ENCODE measurements at regions not wholly inside any gene's neighbourhood (a gene's known extent, or its start where the extent isn't known, plus 50 kb on each side); places are given as distances from the start of the nearest gene placed in this dataset.
"Not testable (repeated sequence)": the region's sequence is repeated elsewhere in the genome, so short reads cannot be mapped to it uniquely, and the experiment has no call there.

- DNase-seq: no peak
Measured at GRCh38 chr11:88061111-88061510, 114.1 kb downstream of the RAB38 start.

DNA sequence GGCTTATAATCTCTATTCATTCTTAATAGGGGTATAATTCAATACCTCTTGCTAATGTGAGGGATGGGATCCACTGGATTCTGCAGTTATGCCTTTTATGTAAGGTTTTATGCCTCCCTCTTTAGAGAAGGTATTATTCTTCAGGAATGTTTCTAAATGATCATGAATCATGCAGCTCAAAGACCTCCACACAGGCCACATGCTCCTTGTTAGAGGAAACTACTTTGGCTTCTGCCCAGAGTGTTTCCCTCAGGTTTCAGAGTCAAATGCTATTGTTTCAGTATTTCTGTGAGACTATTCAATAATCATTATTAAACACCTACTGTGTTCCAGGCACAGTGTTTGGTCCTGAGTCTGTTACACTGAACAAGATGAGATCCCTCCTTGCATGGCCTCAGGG, 115.9 kb downstream of the RAB38 start:
- no peak for DNase-seq

DNA sequence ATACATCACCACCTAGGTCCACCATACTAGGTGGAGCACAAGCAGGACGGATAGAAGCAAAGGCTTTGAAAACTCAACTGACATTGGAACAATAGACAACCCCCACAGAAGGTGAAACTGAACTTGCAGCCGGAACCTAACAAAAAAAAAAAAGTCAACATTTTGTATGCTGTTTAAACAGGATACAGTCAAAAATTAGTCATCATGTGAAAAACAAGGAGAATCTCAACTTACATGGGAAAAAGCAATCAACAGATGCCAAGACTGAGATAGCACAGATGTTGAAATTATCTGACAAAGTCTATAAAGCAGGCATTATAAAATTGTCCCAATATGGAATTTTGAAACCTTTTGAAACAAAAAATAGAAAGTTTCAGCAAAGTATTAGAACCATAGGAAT, 123.8 kb downstream of the RAB38 start:
- no peak for DNase-seq

DNA sequence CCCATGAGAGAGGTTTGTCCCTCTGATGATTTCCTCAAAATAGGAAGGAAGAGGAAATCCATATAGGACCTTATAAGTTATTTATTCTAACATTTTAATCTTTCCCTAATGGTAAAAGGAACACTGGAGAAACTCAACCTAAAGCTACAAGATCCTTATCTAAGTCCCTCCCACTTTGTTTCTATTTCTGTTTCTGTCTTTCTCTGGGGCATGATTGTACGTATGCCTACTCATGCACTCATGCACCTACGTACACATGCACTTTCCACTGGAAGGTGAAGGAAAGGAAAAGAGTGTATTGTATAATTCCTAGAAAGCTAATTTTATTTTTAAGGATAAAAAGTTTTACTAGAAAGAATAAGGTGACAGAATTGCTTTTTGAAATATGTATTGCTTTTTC, 125.0 kb downstream of the RAB38 start:
- DNase-seq: no peak

- DNase-seq: not testable (repeated sequence)
Measured at GRCh38 chr11:88045288-88045687, 130.0 kb downstream of the RAB38 start.

GRCh38 chr11:88044658-88045057, 130.6 kb downstream of the RAB38 start:
- not testable (repeated sequence) for DNase-seq

GRCh38 chr11:88043149-88043548, 132.1 kb downstream of the RAB38 start:
- DNase-seq: no peak

GRCh38 chr11:88042647-88043046, 132.6 kb downstream of the RAB38 start:
- DNase-seq: no peak

DNA sequence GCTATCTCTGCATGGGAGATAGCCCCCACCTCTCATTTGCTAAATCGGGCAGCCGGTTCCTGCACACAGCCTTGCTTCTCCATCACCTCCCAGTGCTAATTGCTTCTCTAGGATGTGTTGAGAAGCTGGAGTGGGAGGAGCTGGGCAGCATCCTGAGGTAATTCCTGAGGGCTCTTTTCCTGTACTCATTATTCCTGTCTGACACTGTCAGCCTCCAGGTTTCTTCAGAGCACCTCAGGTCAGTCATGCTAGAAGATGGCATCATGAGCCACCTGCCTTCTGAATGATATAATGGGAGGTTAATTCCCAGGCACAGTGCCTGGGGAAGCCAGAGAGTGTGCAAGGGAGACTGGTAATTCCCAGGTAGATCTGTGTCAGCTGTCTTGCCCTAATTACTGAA, 133.0 kb downstream of the RAB38 start:
- no peak for DNase-seq

GRCh38 chr11:88041679-88042078, 133.6 kb downstream of the RAB38 start:
- DNase-seq: no peak

- no peak for DNase-seq
Measured at GRCh38 chr11:88040148-88040496, 135.1 kb downstream of the RAB38 start.

- no peak for DNase-seq
Measured at GRCh38 chr11:88039476-88040147, 135.6 kb downstream of the RAB38 start.

DNA sequence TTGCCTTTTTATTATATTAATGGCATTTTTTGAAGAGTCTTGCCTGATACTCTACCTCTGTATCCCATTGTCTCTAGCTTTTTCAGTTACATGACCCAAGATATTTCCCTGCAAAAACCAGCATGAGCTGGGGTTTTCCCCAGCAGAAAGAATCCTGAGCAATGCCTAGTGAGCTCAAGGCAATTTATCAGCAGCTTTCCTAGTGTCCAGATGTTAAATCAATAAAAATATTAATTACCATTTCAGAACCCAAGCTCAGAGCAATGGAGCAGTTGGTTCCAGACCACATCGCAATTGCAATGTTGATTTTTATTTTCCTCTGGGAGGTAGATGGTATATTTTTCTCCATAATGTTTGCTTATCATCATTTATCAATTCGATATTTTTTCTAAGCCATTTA, 137.2 kb downstream of the RAB38 start:
- DNase-seq: no peak

DNA sequence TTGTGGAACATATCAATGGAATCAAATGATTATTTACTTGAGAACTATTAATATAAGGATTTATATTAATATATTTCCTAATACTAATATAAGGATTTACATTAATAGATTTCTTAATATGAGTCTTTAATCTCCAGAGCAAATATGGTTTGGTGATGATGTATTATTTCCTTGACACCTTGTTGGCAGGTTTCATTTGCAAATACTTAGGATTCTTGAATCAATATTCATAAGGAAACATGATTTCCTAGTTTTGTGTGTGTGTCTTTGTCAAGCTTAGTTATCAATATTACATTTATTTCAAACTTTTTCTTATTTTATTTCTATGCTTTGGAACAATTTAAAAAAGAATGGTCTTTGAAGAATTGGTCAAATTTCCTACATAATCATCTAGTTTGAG, 138.5 kb downstream of the RAB38 start:
- DNase-seq: no peak

DNA sequence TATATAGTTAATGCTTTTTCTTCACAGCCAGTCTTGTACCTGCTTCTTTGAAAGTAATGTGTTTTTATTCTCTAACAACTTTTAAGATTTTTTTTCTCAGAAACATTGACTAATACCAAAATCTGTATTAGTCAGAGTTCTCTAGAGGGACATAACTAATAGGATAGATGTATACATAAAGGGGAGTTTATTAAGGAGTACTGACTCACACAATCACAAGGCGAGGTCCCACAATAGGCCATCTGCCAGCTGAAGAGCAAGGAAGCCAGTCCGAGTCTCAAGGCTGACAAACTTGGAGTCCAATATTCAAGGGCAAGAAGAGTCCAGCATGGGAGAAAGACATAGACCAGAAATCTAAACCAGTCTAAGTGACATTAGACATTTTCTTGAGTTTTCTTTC, 140.0 kb downstream of the RAB38 start:
- no peak for DNase-seq

DNA sequence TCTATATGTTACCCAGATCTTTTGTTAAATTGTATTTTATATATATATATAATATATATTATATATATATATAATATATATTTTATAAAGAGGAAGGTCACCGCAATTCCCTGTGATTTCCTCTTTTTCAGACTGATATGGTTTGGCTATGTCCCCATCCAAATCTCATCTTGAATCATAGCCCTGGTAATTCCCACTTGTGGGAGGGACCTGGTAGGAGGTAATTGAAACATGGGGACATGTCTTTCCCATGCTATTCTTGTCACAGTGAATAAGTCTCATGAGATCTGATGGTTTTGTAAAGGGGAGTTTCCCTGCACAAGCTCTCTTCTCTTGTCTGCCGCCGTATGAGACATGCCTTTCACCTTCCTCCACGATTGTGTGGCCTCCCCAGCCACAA, 157.6 kb downstream of the RAB38 start:
- no peak for DNase-seq

- DNase-seq: peak; percentile 56 to 58
Measured at GRCh38 chr11:88016392-88017170, 158.7 kb downstream of the RAB38 start.

GRCh38 chr11:88015170-88015569, 160.1 kb downstream of the RAB38 start:
- no peak for DNase-seq

DNA sequence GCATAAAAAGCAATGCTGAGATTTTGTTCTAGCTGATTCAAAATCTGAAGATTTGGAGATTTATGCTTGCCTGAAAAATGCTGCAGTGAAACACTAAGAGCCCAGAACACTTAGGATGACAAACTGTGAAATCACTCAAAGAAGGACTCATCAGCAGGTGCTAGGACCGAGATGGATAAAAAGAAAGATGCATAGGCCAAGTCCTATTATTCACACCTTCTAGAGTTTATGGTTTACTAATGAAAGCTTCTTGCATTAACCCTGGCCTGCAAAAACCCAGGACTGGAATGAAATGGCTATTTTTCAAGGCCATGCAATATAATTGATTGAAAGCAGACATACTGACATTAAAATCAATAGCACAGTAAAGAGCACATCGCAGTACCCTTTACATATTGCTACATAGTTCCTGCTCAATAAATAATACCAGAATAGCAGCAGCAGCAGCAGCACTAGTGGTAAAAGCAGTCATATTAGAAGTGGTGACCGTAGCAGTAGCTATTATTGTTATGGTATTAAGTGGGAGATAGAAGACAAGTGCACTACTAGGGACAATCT, 161.7 kb downstream of the RAB38 start:
- DNase-seq: no peak

GRCh38 chr11:88012456-88012855, 162.8 kb downstream of the RAB38 start:
- DNase-seq: no peak

DNA sequence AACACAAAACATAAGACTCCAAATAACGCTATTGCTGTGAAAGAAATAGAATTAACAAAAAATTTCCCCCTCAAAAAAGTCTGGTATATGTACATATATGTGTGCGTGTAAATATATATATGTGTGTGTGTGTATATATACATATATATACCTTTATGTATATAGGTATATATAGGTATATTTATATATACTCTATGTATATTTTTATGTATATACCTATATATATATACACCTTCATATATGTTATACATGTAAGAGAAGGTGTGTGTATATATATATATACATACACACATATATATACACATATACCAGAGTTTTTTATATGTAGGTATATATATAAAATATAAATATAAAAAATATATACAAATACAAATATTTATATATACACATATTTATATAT, 199.2 kb downstream of the RAB38 start:
- DNase-seq: no peak

DNA sequence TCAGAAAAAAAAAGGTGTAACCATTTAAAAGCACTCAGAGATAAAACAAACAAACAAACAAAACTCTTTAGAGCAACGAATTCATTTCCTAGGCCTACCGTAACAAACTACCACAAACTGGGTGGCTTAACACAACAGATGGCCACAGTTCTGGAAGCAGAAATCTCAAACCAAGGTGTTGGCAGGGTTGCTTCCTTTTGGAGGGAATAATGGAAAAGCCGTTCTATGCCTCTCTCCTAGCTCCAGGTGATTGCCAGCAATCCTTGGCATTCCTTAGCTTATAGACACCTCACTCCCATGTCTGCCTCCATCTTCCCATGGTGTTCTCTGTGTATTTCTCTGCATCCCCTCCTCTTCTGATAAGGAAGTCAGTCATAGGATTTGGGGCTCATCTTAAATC, 200.4 kb downstream of the RAB38 start:
- no peak for DNase-seq

DNA sequence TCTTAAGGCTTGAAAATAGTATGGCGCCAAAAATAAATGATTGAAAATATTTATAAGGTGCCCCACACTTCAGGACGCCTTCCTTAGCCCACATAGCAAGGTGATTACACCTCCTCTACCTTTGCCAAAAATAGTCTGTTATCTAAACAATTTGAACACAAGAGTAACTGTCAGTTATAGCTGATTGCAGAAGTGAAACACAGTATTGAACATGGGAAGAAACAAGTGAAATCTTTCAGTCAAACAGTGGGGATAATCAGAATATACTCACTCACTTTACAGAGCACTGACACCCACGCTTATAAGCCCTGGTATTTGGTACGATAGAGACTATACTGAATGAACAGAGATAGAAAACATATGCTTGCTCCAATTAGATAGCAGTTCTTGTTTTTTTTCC, 203.1 kb downstream of the RAB38 start:
- no peak for DNase-seq

- no peak for DNase-seq
Measured at GRCh38 chr11:87971354-87971753, 203.9 kb downstream of the RAB38 start.

DNA sequence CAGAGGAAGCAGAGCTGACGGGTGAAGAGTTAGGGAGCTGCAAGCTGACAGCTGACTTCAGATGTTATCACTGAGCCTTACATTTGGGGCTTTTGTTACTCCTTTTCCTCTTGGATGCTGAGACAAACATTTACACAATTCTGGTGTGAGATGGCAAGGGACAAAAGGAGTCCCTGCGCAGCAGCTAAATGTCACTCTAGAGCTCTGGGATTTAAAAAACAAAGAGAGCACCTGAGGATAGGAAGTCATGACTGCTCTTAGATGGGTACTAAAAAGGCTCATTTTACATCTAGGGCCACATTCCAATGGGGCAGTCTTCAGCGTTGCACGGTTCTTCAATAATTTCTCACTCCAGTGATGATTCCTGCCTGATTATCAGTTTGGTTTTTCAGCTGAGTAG, 204.5 kb downstream of the RAB38 start:
- no peak for DNase-seq
